Activated T-cell treated with anti-CD3 and anti-CD28 coated beads, Interleukin-2, amount 50 U/mL, for 72 hours (primary cell): ENCODE measurements at regions not wholly inside any gene's neighbourhood (a gene's known extent, or its start where the extent isn't known, plus 50 kb on each side); places are given as distances from the start of the nearest gene placed in this dataset.

Source experiments
- ATAC-seq, 2 donors: fragments of 150-1000 bp; cut with Tn5 transposase; replicated peaks in 1 of 2; 2 replicates each; pipeline ENCODE4 v1.10.0; 2021; ENCODE audit warnings: moderate library complexity in 2 of 2, mild to moderate bottlenecking in 1 of 2
- DNase-seq, 2 donors: peaks; one replicate each; pipeline ENCODE4 v3.0.0; 2021 to 2022; ENCODE audit warnings: mixed read lengths in 1 of 2
- H3K27ac Mint-ChIP-seq: one replicate; pipeline ENCODE4 v1.8.0; 2022; ENCODE audit warnings: mild to moderate bottlenecking, moderate library complexity, mixed read lengths
- H3K27me3 Mint-ChIP-seq: one replicate; pipeline ENCODE4 v1.8.0; 2022; ENCODE audit warnings: low read depth, mixed read lengths
- H3K36me3 Mint-ChIP-seq, 2 donors: one replicate each; pipeline ENCODE4 v1.8.0; 2022; ENCODE audit warnings: mixed read lengths in 2 of 2, mild to moderate bottlenecking in 1 of 2; ENCODE audit not compliant: insufficient read depth in 2 of 2
- H3K4me1 Mint-ChIP-seq: one replicate; pipeline ENCODE4 v1.8.0; 2022; ENCODE audit warnings: low read depth, mixed read lengths
- H3K4me3 Mint-ChIP-seq, 2 donors: one replicate each; pipeline ENCODE4 v1.8.0; 2022; ENCODE audit warnings: mild to moderate bottlenecking in 2 of 2, mixed read lengths in 2 of 2, moderate library complexity in 2 of 2
- H3K9me3 Mint-ChIP-seq, 2 donors: one replicate each; pipeline ENCODE4 v1.8.0; 2022; ENCODE audit warnings: mixed read lengths in 2 of 2

- Mint-ChIP-seq H3K4me3 (no peak overlapping the region), H3K36me3 (peaks cover 2 to 8% of the 10 kb centered on the region in 2 donors), H3K4me1 (no peaks in the 10 kb centered on the region), H3K9me3 (peaks cover 6 to 21% of the 10 kb centered on the region in 2 donors), H3K27ac (no peak overlapping the region), H3K27me3 (peaks cover 7% of the 10 kb centered on the region)
- DNase-seq (no peak), ATAC-seq (no peak)
These were observed 151.4 kb downstream of the FBLN2 start for GRCh38 chr3:13700362-13700761.

- H3K27me3 Mint-ChIP-seq: peaks cover 5% of the 10 kb centered on the region
- H3K4me1 Mint-ChIP-seq: no peaks in the 10 kb centered on the region
- no peak for ATAC-seq
- H3K9me3 Mint-ChIP-seq: peaks cover 2 to 4% of the 10 kb centered on the region in 2 donors
- no peaks in the 10 kb centered on the region for H3K36me3 Mint-ChIP-seq
- H3K27ac Mint-ChIP-seq: no peak overlapping the region
- no peak overlapping the region for H3K4me3 Mint-ChIP-seq
- DNase-seq: no peak
These were observed 147.8 kb downstream of the FBLN2 start for GRCh38 chr3:13696699-13697098.

DNA sequence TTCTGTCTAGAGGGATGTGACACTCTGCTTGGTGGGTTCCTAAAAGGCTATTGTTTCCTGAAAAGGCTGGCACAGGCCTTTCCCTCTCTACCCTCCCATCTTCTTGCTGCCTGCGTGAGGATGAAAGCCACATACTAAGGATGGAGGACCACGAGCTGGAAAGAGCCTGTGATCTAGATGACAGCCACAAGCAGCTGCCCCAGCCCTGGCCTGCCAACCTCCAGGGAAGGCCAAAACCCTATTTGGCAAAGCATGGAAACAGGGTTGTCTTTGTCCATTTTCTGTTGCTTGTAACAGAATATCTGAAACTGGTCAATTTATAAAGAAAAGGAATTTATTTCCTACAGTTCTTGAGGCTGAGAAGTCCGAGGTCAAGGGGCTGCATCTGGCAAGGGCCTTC, 144.5 kb downstream of the FBLN2 start:
- Mint-ChIP-seq H3K36me3 (no peaks in the 10 kb centered on the region), H3K9me3 (peaks cover 2 to 4% of the 10 kb centered on the region in 2 donors), H3K27me3 (peaks cover 5% of the 10 kb centered on the region), H3K4me3 (no peak overlapping the region), H3K27ac (no peak overlapping the region), H3K4me1 (no peaks in the 10 kb centered on the region)
- ATAC-seq: no peak
- no peak for DNase-seq

GRCh38 chr3:13690636-13691035, 141.7 kb downstream of the FBLN2 start:
- DNase-seq (no peak), ATAC-seq (no peak)
- H3K27me3 Mint-ChIP-seq: peaks cover 5% of the 10 kb centered on the region
- no peaks in the 10 kb centered on the region for H3K4me1 Mint-ChIP-seq
- no peaks in the 10 kb centered on the region for H3K36me3 Mint-ChIP-seq
- no peak overlapping the region for H3K27ac Mint-ChIP-seq
- H3K9me3 Mint-ChIP-seq: peaks cover 2 to 4% of the 10 kb centered on the region in 2 donors
- no peak overlapping the region for H3K4me3 Mint-ChIP-seq

GRCh38 chr3:13689373-13690260, 140.7 kb downstream of the FBLN2 start:
- no peak for ATAC-seq
- Mint-ChIP-seq H3K27me3 (peaks cover 5% of the 10 kb centered on the region), H3K27ac (no peak overlapping the region), H3K9me3 (peaks cover 2 to 4% of the 10 kb centered on the region in 2 donors), H3K4me3 (no peak overlapping the region), H3K36me3 (no peaks in the 10 kb centered on the region), H3K4me1 (no peaks in the 10 kb centered on the region)
- no peak for DNase-seq

GRCh38 chr3:13688824-13689223, 139.9 kb downstream of the FBLN2 start:
- DNase-seq (no peak), ATAC-seq (no peak)
- H3K9me3 Mint-ChIP-seq: peaks cover 1 to 4% of the 10 kb centered on the region in 2 donors
- no peak overlapping the region for H3K4me3 Mint-ChIP-seq
- no peaks in the 10 kb centered on the region for H3K4me1 Mint-ChIP-seq
- H3K27ac Mint-ChIP-seq: no peak overlapping the region
- no peaks in the 10 kb centered on the region for H3K36me3 Mint-ChIP-seq
- H3K27me3 Mint-ChIP-seq: peaks cover 5% of the 10 kb centered on the region

GRCh38 chr3:13688034-13688433, 139.1 kb downstream of the FBLN2 start:
- Mint-ChIP-seq H3K4me1 (no peaks in the 10 kb centered on the region), H3K27ac (no peak overlapping the region), H3K27me3 (peaks cover 5% of the 10 kb centered on the region), H3K9me3 (peaks cover 1 to 8% of the 10 kb centered on the region in 2 donors), H3K4me3 (no peak overlapping the region), H3K36me3 (no peaks in the 10 kb centered on the region)
- no peak for ATAC-seq
- DNase-seq: no peak
